SU-DHL-6 (cell line): ENCODE measurements at regions not wholly inside any gene's neighbourhood (a gene's known extent, or its start where the extent isn't known, plus 50 kb on each side); places are given as distances from the start of the nearest gene placed in this dataset.

Experiments
- H2AFZ ChIP-seq: fragments of 200-600 bp; sonication (generic); 2 replicates; pipeline ENCODE4 v1.6.1; 2014; ENCODE audit warnings: low read depth, mild to moderate bottlenecking, moderate library complexity, mixed read lengths, antibody characterized with exemption, low read length; ENCODE audit not compliant: severe bottlenecking
- H3F3A ChIP-seq: fragments of 200-600 bp; shearing (Covaris generic); 2 replicates; pipeline ENCODE4 v1.6.0; 2016; ENCODE audit warnings: antibody characterized with exemption, mild to moderate bottlenecking; ENCODE audit not compliant: insufficient read depth
- H3K27ac ChIP-seq: fragments of 200-600 bp; sonication (generic); 2 replicates; pipeline ENCODE4 v1.5.1; 2016; ENCODE audit warnings: low read depth, mild to moderate bottlenecking, low read length, moderate library complexity, mixed read lengths
- H3K27me3 ChIP-seq: fragments of 200-600 bp; sonication (generic), shearing (Covaris generic); 2 replicates; pipeline ENCODE4 v1.6.0; 2014; ENCODE audit warnings: mild to moderate bottlenecking, low read length
- H3K36me3 ChIP-seq: fragments of 200-600 bp; sonication (generic); 2 replicates; pipeline ENCODE4 v1.6.1; 2014; ENCODE audit warnings: mild to moderate bottlenecking, low read length, mixed read lengths
- H3K4me2 ChIP-seq: fragments of 300-600, 200-600 bp; shearing (Covaris generic), sonication (generic); 2 replicates; pipeline ENCODE4 v1.6.0; 2014; ENCODE audit warnings: low read length, low read depth, mild to moderate bottlenecking; ENCODE audit not compliant: poor library complexity, severe bottlenecking
- H3K4me3 ChIP-seq: fragments of 200-600 bp; sonication (generic); 2 replicates; pipeline ENCODE4 v1.5.1; 2014; ENCODE audit warnings: antibody characterized with exemption, low read length, mild to moderate bottlenecking, mixed read lengths; ENCODE audit not compliant: insufficient read depth, poor library complexity, severe bottlenecking
- H3K79me2 ChIP-seq: fragments of 200-600 bp; sonication (generic); 2 replicates; pipeline ENCODE4 v1.6.1; 2014; ENCODE audit warnings: mild to moderate bottlenecking, low read length, moderate library complexity; ENCODE audit not compliant: insufficient read depth
- H3K9ac ChIP-seq: fragments of 200-600 bp; sonication (generic); 2 replicates; pipeline ENCODE4 v1.7.0; 2014; ENCODE audit warnings: mild to moderate bottlenecking, low read length
- H3K9me2 ChIP-seq: fragments of 200-600 bp; sonication (generic); replicated peaks from 2 replicates; pipeline ENCODE4 v1.6.1; 2014; ENCODE audit warnings: low read length; ENCODE audit not compliant: insufficient read depth
- H3K9me3 ChIP-seq: fragments of 200-600 bp; sonication (generic); 2 replicates; pipeline ENCODE4 v1.6.1; 2014; ENCODE audit warnings: low read length, mixed read lengths; ENCODE audit not compliant: insufficient read depth
- H4K20me1 ChIP-seq: fragments of 200-600 bp; sonication (generic); 2 replicates; pipeline ENCODE4 v1.6.1; 2014; ENCODE audit warnings: low read depth, mild to moderate bottlenecking, antibody characterized with exemption, low read length, moderate library complexity, mixed read lengths
- EZH2phosphoT487 ChIP-seq: fragments of 200-600 bp; sonication (generic), shearing (Covaris generic); conservative IDR thresholded peaks from 2 replicates; pipeline ENCODE4 v1.6.1; 2018; ENCODE audit warnings: mild to moderate bottlenecking, antibody characterized with exemption, low read length, moderate library complexity, mixed read lengths
- TF ChIP-seq, protein P1 (sequence below): fragments of 200-600 bp; sonication (generic); IDR thresholded peaks from one replicate; pipeline ENCODE4 v1.5.1; 2017; ENCODE audit warnings: antibody characterized with exemption, mild to moderate bottlenecking, low read length, moderate library complexity; ENCODE audit not compliant: insufficient read depth, poor library complexity, severe bottlenecking

- no peak overlapping the region for H3K4me2 ChIP-seq
- no peaks in the 10 kb centered on the region for H4K20me1 ChIP-seq
- H3F3A ChIP-seq, result no peaks in the 10 kb centered on the region
- no peaks in the 10 kb centered on the region for H3K79me2 ChIP-seq
- H3K36me3 ChIP-seq, result no peaks in the 10 kb centered on the region
- H3K4me3 ChIP-seq, result no peak overlapping the region
- no peak overlapping the region for H3K9ac ChIP-seq
- H3K27me3 ChIP-seq, result no peaks in the 10 kb centered on the region
- no peak for TF ChIP-seq EZH2phosphoT487
- TF ChIP-seq, protein P1, sequence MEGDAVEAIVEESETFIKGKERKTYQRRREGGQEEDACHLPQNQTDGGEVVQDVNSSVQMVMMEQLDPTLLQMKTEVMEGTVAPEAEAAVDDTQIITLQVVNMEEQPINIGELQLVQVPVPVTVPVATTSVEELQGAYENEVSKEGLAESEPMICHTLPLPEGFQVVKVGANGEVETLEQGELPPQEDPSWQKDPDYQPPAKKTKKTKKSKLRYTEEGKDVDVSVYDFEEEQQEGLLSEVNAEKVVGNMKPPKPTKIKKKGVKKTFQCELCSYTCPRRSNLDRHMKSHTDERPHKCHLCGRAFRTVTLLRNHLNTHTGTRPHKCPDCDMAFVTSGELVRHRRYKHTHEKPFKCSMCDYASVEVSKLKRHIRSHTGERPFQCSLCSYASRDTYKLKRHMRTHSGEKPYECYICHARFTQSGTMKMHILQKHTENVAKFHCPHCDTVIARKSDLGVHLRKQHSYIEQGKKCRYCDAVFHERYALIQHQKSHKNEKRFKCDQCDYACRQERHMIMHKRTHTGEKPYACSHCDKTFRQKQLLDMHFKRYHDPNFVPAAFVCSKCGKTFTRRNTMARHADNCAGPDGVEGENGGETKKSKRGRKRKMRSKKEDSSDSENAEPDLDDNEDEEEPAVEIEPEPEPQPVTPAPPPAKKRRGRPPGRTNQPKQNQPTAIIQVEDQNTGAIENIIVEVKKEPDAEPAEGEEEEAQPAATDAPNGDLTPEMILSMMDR, result no peak
- no peaks in the 10 kb centered on the region for H3K9me3 ChIP-seq
- H3K9me2 ChIP-seq, result no peaks in the 10 kb centered on the region
- no peak overlapping the region for H2AFZ ChIP-seq
- no peak overlapping the region for H3K27ac ChIP-seq
Measured at GRCh38 chr10:21388589-21388988, 136.9 kb downstream of the SKIDA1 start.

DNA sequence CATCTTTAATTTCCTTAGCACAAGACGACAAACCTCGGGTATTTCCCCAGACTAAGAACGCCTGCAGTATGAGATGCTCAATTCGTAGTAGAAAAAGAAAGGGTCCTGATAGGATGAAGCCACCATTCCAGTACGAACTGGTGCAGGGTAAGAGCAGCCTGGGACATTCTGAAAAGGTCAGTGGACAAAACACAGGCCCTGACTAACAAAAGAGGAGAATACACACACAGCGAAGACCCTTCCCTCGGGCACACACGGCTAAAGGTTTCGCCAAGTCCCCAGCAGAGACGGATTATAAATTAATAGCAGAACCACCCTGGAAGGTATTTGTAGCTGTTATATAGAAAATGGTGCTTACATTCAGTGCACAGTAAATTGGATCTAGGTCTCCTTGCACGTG is 137.6 kb downstream of the SKIDA1 start:
- Histone ChIP-seq H3K9ac (no peak overlapping the region), H3K4me2 (no peak overlapping the region), H3K79me2 (no peaks in the 10 kb centered on the region), H3K27me3 (no peaks in the 10 kb centered on the region), H3K9me2 (no peaks in the 10 kb centered on the region), H3K36me3 (no peaks in the 10 kb centered on the region), H3F3A (no peaks in the 10 kb centered on the region), H3K27ac (no peak overlapping the region), H3K4me3 (no peak overlapping the region), H4K20me1 (no peaks in the 10 kb centered on the region), H2AFZ (no peak overlapping the region), H3K9me3 (no peaks in the 10 kb centered on the region)
- TF ChIP-seq EZH2phosphoT487, result no peak
- TF ChIP-seq, protein P1, result no peak

- H3K27ac ChIP-seq, result no peak overlapping the region
- H3K36me3 ChIP-seq, result no peaks in the 10 kb centered on the region
- no peak overlapping the region for H3K4me2 ChIP-seq
- H3K9me3 ChIP-seq, result no peaks in the 10 kb centered on the region
- H3K9ac ChIP-seq, result no peak overlapping the region
- no peaks in the 10 kb centered on the region for H4K20me1 ChIP-seq
- H3K79me2 ChIP-seq, result no peaks in the 10 kb centered on the region
- H3K4me3 ChIP-seq, result no peak overlapping the region
- no peaks in the 10 kb centered on the region for H3K27me3 ChIP-seq
- TF ChIP-seq EZH2phosphoT487, result no peak
- TF ChIP-seq, protein P1, result no peak
- no peaks in the 10 kb centered on the region for H3F3A ChIP-seq
- no peak overlapping the region for H2AFZ ChIP-seq
- H3K9me2 ChIP-seq, result no peaks in the 10 kb centered on the region
Measured at GRCh38 chr10:21385996-21386585, 139.4 kb downstream of the SKIDA1 start.
